Daoy (cell line): ENCODE measurements at regions not wholly inside any gene's neighbourhood (a gene's known extent, or its start where the extent isn't known, plus 50 kb on each side); places are given as distances from the start of the nearest gene placed in this dataset.
A peak's percentile ranks its signal among the peaks of the same experiment; 100 is the strongest.
"Not testable (repeated sequence)": the region's sequence is repeated elsewhere in the genome, so short reads cannot be mapped to it uniquely, and the experiment has no call there.

Experiments used
- DNase-seq: peaks from one replicate; pipeline ENCODE4 v3.0.0-alpha.2; 2015; ENCODE audit warnings: low read depth

- no peak for DNase-seq
Observed at GRCh38 chr10:5268743-5269142, 72.1 kb downstream of the AKR1C4 start.

- no peak for DNase-seq
Observed at GRCh38 chr10:5269791-5270190, 73.2 kb downstream of the AKR1C4 start.

- no peak for DNase-seq
Observed at GRCh38 chr10:5271526-5271925, 74.9 kb downstream of the AKR1C4 start.

GRCh38 chr10:5272065-5272803 is 75.6 kb downstream of the AKR1C4 start:
- DNase-seq, result no peak

GRCh38 chr10:5274795-5275194 is 78.2 kb downstream of the AKR1C4 start:
- no peak for DNase-seq

- DNase-seq, result no peak
Observed at GRCh38 chr10:5281356-5281755, 83.4 kb upstream of the UCN3 start.

GRCh38 chr10:5282137-5282536 is 82.6 kb upstream of the UCN3 start:
- DNase-seq, result no peak

GRCh38 chr10:5283305-5284158 is 81.2 kb upstream of the UCN3 start:
- DNase-seq, result peak; percentile 50

DNA sequence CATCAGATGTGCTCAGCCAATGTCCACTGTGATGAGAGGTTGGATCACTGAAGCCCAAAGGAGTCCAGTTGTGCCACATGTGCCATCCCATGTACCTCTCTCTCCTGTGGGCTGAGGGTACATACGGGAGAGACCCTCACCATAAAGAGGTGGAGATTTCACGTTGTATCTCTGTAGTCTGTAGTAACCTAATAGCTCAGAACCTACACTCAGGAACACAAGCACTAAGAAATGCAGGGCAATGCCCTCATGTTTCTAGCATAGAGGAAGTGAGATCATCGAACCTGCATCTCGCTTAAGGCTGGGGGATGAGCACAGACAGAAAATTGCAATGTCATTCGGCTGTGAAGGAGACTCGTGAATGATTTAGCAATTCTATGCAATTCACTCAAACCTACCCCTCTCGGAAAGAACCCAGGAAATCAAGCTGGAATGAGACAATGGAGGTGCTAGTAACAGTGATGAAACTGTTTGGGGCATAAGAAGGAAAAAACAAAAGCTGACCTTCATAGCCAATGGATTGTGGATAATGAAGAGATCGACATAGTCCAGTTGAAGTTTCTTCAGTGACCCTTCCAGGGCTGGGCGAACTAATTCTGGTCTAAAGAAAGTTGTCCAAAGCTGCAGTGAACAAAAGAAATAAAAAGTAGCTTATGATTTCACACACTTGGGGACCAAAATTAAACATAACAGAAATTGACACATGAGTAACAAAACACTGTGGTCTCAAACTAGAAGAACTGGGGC is 80.3 kb upstream of the UCN3 start:
- peak; percentile 10 for DNase-seq

DNA sequence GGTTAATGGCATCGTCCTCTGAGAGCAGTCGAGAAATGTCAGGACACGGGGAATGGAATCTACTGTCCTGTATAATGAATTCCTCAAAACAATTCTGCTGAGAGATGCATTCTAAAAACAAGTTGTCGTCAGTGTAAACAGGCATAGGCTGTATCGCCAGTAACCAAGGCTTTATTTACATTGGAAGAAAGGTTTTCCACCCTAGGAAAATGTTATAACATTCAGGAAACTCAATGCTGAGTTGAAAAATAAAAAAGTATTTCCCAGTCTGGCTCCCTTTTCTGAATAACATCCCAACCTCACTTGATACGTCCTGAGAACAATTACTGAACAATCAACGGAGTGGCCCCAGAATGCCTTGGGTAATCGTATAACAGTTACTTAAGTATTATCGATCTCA is 79.6 kb upstream of the UCN3 start:
- no peak for DNase-seq

DNA sequence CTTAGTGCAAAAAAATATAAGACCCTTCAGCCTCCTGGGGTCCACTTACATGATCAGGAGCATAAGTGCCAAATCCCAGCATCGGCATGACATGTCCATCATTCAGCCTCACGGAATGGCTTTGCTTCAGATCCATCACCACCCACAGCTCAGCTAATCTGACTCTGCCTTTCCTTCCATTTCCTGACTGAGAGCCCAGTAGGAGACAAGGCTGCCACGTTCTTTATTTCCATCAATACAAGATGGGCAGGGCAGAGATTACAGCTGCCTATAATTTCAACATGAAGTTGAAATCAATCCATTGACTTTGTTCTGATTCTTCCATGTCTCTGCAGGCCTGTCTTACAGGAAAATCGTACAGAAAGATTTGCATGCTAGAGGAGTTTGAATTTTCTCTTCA is 76.4 kb upstream of the UCN3 start:
- DNase-seq, result no peak

GRCh38 chr10:5289228-5289627 is 75.5 kb upstream of the UCN3 start:
- not testable (repeated sequence) for DNase-seq

- DNase-seq, result peak; percentile 69
Observed at GRCh38 chr10:5291501-5292195, 73.1 kb upstream of the UCN3 start.

- no peak for DNase-seq
Observed at GRCh38 chr10:5292196-5292735, 72.5 kb upstream of the UCN3 start.

- DNase-seq, result not testable (repeated sequence)
Observed at GRCh38 chr10:5292970-5293369, 71.8 kb upstream of the UCN3 start.

DNA sequence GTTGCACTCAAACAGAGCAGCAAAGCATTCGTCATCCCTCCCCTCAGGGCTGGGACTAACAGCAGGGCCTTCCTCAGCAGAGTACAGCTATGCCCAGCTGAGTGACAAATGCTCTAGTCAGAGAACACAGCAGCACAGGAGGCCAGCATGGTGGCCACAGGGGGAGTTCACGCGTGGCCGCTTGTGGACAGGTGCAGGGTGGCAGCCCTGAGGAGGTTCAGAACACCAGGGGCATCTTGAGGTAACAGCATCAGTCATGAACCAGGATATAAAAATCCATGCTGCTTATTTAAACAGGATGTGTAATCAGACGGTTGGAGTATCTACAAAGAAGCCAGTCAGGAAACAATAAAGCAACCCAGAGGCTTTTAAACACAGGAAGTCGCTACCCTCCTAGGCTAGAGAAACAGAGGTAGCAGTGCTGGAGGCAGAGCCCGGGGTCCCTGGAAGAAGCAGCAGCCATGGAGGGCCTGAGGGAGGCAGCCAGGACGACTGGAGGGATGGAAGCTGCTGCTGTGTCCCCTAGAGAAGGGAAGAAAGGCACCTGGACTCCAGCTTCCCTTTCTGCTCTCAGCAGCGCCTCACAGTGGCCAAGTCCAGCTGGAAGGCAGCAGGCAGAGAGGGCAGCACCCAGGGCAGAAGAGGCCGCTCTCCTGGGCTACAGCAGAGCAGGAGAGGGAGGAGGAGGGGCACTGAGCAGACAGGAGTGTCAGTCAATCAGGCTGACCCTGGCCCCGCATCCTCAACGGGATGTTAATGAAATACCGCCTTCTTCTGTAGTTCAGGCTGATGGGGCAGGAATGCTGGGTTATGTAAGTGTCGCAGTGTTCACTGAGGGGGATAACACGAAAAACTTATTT is 70.8 kb upstream of the UCN3 start:
- peak; percentile 50 for DNase-seq

- no peak for DNase-seq
Observed at GRCh38 chr10:5297466-5297865, 67.3 kb upstream of the UCN3 start.

DNA sequence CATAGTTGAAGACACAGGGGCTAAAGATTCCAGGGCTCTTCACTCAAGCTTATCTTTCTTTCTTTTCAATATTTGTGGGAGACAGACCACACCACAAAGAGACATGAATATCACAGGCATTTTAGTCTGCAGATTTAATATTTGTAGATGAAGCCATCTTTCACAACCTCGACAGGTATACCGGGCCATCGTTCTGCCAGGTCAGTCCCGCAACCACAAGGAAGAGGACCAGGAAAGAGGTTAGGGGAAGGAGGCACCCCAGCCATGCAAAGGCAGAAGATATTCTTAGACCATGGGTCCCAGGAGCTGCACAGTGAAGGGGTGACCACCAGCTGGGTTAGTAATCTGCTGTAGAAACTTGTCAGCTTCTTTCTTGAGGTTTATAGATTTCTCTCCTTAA is 66.8 kb upstream of the UCN3 start:
- no peak for DNase-seq

DNA sequence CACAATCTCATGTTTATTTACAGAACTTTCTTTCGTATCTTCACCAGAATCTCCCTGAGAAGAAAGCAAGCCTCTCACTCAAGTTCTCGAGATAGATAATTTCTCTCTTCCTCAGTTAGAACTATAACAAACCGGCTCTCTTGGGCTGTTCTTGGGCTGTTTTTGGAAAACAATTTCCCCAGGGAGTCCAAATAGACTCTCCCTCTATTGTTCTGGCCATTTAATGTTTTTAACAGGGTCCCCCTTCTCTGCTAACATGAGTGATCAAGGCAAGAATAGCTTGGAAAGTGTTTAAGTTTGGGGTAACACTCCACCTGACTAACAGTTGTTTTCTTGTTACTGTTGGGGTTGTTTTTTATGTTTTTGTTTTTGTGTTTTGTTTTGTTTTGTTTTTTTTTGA is 64.8 kb upstream of the UCN3 start:
- no peak for DNase-seq

DNA sequence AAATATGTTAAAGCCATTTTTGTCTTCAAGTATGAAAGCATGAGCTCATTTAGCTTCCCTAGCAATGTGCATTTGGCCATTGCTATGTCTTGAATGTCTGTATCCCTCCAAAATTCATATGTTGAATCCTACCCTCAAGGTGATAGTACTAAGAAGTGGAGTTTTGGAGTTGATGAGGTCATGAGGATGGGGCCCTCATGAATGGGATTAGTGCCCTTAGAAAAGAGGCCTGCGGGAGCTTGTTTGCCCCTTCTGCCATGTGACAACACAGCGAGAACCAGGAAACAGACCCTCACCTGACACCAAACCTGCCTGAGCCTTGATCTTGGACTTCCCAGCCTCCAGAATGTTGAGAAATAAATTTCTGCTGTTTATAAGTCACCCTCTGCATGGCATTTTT is 61.3 kb upstream of the UCN3 start:
- no peak for DNase-seq

DNA sequence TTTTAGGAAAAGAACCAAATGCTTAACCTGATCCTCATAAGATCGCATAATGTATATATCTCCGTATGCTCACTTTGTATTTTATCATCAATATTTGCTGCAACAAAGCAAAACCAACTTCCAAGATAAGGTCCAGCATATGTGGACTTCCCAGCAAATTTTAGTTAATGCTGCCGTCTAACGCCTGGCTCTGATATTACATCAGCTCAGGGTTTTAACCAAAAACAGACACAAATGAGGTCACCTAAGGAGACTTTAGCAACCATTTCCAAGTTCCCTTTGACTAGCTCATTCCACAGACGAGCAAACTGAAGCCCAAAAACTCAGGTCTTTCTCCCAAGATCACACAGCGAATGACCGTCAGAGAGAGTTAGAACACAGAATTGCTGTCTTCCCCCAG is 59.4 kb upstream of the UCN3 start:
- DNase-seq, result no peak
